ENCODE measurements at regions not wholly inside any gene's neighbourhood (a gene's known extent, or its start where the extent isn't known, plus 50 kb on each side); places are given as distances from the start of the nearest gene placed in this dataset.

DNA sequence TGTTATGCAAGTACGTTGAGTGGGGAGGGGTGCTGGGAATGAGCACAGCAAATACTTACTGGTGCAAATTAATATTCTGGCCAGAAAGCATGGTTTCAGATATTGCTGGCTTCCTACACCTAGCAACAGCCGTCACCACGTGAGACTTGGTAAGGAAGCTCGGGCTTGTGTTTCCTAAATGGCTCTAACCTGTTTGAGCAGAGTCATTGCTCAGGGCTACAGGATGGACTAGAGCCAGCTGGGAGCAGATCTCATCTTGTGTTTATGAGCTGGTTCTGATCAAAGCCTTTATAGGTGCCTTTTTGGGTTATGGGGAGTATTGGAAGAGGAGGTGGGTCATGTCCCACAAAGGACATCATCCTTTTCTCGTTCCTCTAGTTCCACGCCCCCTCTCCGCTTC, 200.3 kb downstream of the BUB3 start:
- TF ChIP-seq CTCF (IDR thresholded peaks at IDR 0.05; ENCODE audit: borderline replicate concordance, extremely low read depth, low read length, poor library complexity, severe bottlenecking) (no peak), EZH2 (IDR thresholded peaks at IDR 0.05; ENCODE audit: borderline replicate concordance, low read depth, low read length, severe bottlenecking) (no peak)

All from DND-41 (cell line).